Activated CD4-positive, alpha-beta T cell treated with anti-CD3 and anti-CD28 coated beads, Interleukin-2, Interleukin-6, amounts not matched to agents 100 ng/mL and 50 ng/mL, durations not matched to agents 16 hours and 8 hours (primary cell): ENCODE measurements at regions not wholly inside any gene's neighbourhood (a gene's known extent, or its start where the extent isn't known, plus 50 kb on each side); places are given as distances from the start of the nearest gene placed in this dataset.
"Not testable (repeated sequence)": the region's sequence is repeated elsewhere in the genome, so short reads cannot be mapped to it uniquely, and the experiment has no call there.

Experiments
- DNase-seq: peaks from one replicate; pipeline ENCODE4 v3.0.0-alpha.2; 2020

DNA sequence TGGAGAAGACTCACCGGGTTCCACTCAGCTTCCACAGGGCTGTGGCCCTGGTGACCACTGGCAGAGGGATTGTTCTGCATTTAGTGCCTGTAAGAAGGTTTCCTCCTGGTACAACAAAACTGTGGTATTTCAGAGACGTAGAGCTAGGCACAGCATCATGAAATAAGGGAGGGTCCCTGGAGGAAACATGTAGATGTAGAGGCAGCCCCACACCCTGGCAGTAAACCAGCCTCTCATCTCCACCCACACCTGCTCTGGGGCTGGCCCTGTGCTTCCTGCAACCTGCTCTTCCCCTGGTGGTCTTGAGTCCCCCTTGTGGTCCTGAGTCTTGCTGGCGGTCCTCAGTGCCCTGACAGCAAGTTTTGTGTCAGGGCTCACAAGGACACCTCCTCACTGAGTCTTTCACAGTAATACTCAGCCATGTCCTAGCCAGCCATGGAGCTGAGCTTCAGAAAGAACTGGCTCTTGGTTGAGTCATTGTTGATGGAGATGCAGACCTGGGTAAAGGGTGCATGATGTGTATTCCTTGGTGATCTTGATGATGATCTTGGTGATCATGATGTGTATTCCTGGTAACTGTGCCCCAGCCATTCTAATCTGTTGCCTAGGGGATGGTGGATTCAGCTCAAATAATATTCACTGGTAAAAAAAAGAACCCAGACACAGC, 121.8 kb downstream of the OR4M2 start:
- DNase-seq = not testable (repeated sequence)

DNA sequence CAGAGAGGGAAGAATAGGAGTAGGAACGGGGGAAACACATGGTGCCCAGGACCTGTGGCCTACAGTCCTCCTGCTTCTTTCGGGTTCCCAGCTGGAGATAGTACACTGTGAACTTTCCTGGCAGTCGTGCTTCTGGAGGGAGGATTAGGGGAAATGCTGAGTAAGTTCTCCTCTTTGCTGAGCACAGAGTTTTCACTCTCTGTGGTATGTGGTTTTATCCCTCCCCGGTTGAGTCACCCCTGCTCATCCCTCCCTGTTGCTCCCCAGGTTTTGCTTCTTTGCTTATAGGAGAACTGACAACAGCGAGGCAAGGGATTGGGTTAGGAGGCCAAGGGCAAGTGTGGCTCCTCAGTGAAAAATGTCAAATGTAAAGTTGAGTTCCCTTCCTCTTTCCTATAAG, 122.9 kb downstream of the OR4M2 start:
- not testable (repeated sequence) for DNase-seq

DNA sequence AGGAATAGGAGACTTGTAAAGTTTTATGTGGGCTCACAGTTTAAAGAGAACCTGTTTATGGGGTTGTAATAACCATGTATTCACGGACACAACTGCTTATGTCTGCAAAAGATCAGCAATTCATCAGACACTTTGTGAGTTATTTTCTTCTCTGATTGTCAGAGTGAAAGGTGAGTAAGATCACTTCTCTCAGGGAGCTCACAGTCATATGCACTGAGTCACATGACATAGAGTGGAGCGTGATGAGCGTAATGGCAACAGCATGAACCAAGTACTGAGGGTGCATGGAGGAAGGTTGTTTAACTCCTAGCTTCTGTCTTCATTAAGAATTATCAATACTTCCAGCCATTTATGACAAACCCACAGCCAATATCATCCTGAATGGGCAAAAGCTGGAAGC, 128.8 kb downstream of the OR4M2 start:
- DNase-seq = not testable (repeated sequence)

DNA sequence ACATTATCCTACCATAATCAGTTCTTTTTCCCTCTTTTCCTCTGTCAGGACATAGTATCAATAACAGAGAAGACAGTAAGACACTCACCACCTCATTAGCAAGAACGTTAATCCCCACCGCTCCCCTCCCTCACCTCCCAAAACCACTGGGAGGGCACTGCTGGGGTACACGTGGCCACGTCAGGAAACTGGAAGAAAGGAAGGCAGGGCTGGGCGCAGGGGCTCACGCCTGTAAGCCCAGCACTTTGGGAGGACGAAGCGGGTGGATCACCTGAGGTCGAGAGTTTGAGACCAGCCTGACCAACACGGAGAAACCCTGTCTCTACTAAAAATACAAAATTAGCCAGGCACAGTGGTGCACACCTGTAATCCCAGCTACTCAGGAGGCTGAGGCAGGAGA, 142.3 kb downstream of the OR4M2 start:
- DNase-seq = not testable (repeated sequence)

DNA sequence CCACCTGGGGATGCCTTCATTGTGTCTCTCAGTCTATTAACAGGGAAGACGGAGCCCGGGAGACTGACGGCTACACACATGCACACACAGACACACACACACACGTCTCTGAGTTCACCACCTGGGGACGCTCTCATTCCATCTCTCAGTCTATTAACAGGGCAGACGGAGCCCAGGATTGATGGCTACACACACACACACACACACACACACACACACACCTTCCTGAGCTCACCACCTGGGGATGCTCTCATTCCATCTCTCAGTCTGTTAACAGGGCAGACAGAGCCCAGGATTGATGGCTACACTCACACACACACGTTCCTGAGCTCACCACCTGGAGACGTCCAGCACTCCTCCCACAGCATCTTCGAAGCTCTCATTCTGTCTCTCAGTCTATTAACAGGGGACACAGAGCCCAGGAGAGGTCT, 143.9 kb downstream of the OR4M2 start:
- no peak for DNase-seq

DNA sequence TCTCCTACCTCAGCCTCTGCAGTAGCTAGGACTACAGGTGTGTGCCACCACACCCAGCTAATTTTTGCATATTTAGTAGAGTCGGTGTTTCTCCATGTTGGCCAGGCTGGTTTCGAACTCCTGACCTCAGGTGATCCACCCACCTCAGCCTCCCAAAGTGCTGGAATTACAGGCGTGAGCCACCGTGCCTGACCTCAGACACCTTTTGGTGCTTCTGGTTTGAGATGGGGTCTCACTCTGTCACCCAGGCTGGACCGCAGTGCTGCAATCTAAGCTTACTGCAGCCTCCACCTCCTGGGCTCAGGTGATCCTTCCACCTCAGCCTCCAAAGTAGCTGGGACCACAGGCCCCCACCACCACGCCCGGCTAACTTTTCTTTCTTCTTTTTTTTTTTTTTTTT, 144.6 kb downstream of the OR4M2 start:
- not testable (repeated sequence) for DNase-seq

DNA sequence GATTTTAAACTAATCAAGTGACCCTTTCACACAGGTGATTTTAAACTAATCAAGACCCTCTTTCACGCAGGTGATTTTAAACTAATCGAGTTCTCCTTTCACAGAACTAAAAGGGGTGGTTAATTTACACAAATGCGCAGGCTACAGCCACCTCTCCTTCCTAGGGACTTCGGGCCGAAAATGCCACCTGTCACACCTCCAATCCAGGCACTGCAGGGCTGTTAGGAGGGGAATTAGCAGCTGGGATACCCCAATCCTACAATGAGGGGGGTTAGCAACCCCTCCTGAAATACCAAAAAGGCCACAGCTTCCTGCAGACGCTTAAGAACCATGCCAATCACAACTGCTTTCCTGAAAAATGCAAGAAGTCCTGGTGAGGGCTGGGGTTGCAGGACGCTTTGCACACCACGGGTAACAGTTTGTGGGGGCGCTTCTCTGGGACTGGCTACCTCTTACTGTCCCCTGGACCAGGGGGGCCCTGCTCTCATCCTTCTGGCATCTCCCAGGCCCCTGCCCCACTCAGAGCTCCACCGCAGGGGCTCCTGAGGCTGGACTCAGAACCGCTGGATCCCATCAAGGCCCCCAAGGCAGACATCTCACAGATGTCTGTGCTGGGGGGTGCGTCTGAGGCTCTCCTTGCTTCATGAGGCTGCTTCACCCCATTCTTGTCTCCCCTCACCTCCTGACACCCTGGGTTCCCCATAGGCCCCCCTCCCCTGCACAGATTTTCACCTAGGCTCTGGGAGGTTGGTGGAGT, 145.9 kb downstream of the OR4M2 start:
- no peak for DNase-seq

DNA sequence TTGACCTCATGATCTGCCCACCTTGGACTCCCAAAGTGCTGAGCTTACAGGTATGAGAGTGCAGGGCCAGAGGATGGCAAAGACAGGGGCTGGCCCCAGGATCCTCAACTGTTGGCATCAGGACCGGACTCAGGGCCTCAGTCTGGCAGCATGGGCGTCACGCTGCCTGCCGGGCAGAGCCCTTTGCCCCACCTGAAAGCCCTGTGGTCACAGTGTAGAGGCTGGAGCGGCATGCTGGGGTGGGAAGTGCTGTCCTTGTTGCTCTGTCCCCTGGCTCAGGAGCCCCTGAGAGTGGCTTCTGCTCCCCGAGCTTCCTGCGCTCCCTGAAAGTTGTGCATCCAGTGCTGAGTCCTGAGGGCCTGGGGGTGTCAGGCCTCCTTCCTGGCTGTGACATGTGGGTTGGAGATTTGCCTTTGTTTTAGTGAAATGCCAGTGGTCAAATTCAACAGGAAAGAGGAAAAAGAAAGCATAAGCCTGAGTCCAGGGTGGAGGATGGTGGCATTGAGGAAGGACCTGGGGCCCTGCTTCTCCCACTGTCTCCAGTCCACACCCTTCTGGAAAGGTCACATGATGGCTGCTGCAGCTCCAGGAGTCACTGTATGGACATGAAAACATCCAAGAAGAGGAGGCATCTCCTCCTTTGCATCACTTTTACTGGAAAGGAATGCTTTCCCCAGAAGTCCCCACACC, 147.2 kb downstream of the OR4M2 start:
- DNase-seq = no peak

DNA sequence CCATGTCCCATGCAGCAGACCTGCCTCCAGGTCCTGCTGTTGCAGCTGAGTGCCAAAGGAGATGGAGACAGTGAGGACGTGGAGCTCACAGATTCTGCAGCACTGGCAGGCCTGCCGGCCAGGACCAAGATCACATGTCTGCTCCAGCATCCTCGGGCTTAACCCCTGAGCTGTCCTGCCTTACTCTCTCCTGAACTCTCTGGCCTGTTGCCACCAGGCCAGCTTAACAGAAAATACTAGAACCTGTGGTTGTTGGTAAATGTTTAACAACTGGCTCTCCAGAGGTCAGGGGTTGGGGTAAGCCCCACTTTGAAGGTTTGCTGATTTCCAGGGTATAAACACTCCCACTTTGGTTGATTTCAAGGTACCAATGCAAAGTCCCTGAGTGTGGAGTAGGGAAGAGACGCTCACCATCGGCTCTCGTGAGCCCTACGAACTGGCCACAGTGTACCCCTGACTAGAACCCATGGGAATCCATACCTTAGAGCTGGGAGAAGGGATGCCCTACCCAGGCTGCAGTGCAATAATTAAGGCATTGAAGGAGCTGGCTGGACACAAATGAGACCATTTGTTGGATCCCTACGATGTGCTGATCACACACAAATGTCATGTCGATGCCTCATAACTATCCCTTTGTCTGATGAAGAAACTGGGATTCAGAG, 147.9 kb downstream of the OR4M2 start:
- DNase-seq = no peak

DNA sequence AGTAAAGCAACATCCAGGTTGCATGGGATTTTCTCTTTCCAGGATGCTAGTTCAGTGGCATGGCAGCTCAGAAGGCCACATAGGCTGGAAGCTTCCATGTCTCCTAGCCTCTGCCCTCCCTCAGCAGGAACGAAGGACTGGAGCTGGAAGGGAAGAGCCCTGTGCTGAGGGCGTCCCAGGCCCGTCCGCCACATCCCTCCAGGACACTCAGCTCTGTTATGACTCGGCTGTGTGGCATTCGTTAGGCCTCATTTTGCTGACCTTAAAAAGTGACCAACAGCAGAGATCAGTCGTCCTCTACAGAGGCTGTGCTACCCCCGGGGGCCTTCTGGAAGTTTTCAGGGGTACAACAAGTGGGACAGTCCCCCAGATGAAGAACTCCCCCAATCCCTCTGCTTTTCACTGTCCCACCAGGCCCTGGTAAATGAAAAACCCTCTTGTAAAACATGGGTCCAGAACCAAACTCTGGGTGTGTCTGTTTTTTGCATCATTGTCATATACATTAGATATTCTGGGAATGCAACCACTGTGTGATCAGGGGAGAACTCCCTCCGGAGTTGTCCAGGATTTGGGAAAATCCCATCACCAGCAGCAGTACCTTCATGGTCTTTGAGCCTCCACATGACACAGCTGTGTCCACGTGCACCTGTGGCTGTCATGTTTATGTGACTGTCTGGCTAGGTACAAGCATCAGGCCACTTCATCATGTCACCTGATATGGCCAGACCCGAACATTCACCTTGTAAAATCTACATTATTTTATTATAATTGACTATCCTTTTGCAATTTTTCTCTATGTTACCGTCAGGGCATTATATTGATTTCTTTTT, 149.9 kb downstream of the OR4M2 start:
- DNase-seq = no peak

DNA sequence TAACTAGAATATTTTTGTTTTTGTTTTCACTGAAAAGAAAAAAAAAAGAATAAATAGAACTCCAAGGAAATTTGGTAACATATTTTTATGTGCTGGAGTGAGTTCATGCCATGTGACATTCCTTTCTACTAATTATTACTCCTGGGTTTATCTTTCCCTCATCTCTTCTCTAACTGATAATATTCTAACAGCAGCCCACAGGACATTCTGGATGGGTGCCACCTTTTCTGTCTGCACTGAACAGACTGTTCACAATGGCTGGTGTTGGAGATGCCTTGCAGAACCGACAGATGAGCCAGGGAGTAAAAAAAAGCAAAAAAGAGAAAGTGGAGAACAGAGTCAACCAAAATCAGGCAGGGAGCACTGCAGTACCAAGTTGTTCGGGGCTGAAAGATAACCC, 151.3 kb downstream of the OR4M2 start:
- no peak for DNase-seq

DNA sequence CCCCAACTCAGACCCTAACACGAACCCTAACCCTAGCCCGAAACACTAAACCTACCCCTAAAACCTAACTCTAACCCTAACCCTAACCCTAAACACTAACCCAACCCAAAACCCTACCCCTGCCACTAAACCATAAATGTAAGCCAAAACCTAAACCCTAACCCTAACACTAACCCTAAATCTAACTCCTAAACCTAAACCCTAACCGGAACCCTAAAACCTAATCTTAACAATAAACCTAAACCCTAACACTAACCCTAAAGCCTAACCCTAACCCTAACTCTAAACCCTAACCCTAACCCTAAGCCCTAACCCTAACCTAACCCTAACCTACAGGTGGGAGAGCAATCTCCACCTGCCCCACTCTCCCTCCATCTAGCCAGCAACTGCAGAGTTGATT, 152.3 kb downstream of the OR4M2 start:
- DNase-seq = no peak

DNA sequence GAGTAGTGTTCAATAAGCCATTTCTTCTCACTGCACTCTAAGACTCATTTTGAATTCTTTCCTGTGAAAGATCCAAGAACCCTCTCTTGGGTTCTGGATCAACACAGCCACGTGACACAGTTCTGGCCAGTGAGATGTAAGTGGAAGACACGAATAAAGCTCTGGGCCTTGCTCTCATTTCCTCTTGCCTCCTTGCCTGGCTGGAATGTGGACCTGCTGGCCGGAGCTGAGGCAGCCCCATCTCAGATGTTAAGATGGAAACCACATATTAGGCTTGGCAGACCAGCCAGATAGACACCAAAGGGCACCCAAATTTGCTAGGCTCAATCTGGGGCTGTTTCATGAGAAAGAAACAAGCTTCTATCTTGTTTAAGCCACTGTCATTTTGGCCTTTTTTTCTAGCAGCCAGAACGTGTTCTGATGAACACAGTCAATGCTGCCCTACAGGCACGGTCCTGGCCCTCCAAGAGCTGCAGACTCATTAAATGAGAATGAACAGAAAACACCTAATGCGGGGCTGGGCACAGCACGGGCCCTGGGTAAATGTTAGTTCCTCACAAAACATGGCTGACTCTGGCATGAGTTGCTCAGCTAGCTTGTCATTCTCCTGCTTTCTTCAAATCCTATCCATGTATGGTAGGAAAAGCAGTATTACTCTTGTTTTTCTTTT, 155.1 kb downstream of the OR4M2 start:
- not testable (repeated sequence) for DNase-seq

DNA sequence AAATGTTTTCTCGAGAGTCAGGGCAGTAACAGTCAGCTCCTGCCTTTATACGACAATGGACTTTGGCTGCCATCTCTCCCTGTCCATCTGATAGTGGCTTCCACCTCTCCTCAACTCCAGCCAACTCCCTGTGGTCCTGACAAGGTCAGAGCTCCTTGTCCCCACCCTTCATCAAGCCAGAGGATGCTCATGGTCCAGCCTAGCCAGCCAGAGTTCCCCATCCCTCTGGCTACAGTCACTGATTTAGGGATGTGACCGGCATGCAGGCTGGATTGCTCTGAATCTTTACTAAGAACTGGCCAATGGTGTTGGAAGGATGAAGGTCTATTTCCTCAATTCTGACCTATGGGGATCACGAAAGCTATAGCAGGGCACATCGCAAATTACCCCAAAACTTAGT, 156.1 kb downstream of the OR4M2 start:
- DNase-seq = no peak

DNA sequence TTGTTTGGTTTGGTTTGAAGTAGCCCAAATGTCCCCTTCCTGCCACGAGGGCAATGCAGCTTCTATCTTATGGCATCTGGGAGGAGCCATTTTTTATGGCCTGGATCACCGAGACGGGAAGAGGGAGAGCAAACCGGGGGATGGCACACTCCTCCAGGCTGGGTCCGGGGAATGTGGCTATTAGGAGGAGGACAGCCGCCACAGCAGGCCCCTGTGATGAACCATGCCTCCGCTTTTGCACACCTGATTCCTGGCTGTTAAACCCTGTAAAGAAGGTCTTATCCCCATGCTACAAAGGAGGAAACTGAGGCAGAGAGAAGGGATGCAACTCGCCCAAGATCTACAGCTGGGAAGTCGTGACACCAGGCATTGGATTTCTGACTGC, 157.6 kb downstream of the OR4M2 start:
- DNase-seq = no peak

DNA sequence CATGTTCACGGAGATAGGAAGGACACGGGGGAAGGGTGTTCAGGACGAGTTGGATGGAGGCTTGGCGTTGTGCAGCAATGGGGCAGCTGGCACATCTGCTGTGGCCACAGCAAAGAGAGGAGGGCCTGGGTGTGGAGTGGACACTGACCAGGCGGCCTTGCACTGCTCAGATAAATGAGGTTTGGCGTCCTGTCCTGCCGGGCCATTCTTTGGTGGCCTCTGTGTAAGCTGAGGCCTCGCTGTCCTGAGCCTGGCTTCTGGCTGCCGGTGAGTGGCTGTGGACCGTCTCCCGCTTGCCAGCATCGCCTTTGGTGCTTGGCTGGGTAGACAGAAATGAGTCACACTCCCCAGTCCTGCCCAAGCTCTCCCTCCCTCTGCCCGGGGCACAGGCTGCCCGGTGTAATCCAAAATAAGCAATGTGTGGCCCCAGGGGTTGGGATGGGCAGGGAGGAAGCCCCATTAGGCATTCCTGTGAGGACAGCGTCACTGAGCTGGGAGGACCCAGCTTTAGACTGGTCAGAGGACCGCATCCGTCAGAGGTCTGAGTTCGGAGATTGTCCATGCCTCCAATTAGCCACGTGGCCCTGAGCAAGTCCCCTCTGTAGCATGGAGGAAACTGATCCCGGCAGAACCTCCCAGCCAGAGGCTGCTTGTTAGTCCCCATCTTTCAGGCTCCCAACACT, 158.1 kb downstream of the OR4M2 start:
- DNase-seq = not testable (repeated sequence)

DNA sequence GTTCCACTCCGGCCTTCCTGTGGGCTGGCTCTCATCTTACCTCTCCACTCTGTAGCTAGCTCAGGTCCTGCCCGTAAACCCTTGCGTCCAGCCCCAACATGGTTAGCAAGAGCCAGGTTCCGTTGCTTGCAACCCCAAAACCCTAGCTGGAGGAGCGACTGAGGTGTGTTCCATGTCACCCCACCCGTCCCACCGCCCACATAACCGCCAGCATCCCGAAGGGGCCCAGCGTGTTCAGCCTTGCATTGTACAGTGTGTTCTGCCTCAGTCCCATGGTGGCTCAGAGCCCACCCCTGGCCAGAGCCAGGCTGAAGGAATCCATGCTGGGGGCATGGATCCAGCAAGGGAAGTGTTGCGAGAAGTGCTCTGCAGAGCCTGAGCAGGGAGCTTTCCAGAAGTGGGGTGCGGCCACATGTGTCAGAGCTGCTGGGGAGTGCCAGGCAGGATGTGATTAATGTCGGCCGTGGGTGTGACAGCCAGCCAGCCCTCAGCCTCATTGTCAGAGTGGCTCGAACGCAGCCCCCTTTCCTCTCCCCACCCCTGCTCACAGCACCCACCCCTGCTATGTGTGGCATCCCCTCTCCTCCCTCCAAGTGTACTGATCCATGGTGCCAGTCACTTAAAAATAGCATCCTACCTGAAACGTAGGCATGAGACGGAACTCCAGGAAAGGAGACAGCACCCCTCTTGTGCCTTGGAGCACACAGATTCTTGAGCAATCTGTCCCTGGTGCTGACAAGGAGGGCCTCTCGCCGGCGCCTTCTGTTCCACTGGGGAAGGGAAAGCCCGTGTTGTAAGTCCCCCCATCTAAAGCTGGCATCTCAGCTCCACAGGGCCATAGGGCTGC, 158.9 kb downstream of the OR4M2 start:
- DNase-seq = not testable (repeated sequence)

DNA sequence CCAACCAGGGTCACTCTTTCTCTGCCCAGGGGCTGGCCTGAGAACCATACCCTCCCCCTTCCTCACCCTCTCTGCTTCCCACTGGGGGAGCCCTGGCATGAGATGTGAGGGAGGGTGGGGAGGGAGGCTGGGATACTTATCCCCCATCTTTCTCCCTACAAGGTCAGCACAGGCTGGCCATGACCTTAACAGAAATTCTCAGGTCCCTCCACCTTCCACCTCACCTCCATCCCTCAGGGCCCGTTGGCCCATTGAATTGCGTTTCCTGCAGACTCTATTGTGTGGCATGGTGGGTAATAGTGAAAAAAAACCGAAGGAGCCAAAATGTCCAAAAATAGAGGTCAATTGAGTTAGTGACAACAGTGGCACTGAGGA, 159.5 kb downstream of the OR4M2 start:
- no peak for DNase-seq

DNA sequence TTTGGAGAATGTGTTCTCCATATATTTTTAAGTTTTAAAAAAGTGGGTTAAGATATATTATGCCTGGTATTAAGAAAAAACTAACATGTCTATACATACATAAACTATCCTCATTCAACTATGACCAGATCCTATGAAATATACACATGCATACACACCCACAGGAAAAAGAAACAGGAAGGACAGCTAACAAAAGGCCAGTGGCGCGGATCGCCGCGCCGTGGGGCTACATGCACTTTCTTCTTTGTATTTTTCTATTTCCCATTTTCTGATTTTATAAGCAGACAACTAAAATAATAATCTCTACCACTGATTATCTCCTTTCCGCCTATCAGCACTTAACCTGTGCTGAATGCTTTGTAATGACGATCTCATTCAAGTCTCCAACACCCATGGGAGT, 160.1 kb downstream of the OR4M2 start:
- DNase-seq = no peak

DNA sequence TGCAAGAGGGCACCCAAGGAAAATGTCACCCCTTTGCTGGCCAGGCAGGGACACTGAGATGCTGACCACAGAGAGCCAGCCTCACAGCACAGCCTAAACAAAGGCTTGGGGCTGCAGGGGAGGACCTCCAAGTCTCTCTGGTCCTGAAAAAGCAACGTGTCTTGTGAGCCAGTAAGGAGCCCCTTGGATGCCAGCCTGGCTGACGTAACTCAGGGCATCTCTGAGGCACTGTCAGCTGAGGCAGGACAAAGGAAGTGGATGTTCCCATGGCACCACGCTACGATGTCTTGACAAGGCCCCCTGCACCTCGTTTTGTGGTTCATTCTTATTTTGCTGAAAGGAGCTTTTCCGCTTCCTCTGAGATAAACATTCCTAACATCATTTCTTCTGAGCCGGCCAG, 160.7 kb downstream of the OR4M2 start:
- DNase-seq = no peak
